WTC11 (cell line): ENCODE measurements at regions not wholly inside any gene's neighbourhood (a gene's known extent, or its start where the extent isn't known, plus 50 kb on each side); places are given as distances from the start of the nearest gene placed in this dataset.

Experiments
- CBFB ChIP-seq: sonication (generic); formaldehyde crosslinking; IDR thresholded peaks from 2 replicates; pipeline ENCODE4 v1.8.1; 2022; ENCODE audit warnings: mild to moderate bottlenecking, low read depth, missing genetic modification reagents
- CDX4 ChIP-seq: fragments of 250-450 bp; sonication (Bioruptor Pico); IDR thresholded peaks from 2 replicates; pipeline ENCODE4 v1.9.0; 2021; ENCODE audit warnings: moderate library complexity, mild to moderate bottlenecking, inconsistent platforms, borderline replicate concordance
- CTCF ChIP-seq: fragments of 200-600 bp; IDR thresholded peaks from 2 replicates; pipeline ENCODE4 v1.8.0; 2022; ENCODE audit warnings: antibody characterized with exemption
- FOXJ3 ChIP-seq: sonication (generic); formaldehyde crosslinking; IDR thresholded peaks from 2 replicates; pipeline ENCODE4 v1.9.0; 2021; ENCODE audit warnings: missing genetic modification reagents, mild to moderate bottlenecking, borderline replicate concordance
- FOXK1 ChIP-seq: sonication (generic); formaldehyde crosslinking; IDR thresholded peaks from 2 replicates; pipeline ENCODE4 v1.8.0; 2022; ENCODE audit warnings: mild to moderate bottlenecking, moderate library complexity, missing genetic modification reagents
- GRHL2 ChIP-seq: fragments of 250-450 bp; sonication (Bioruptor Pico); IDR thresholded peaks from 2 replicates; pipeline ENCODE4 v1.8.0; 2022; ENCODE audit warnings: mild to moderate bottlenecking, moderate library complexity; ENCODE audit not compliant: insufficient replicate concordance, severe bottlenecking
- MYBL2 ChIP-seq: sonication (generic); formaldehyde crosslinking; IDR thresholded peaks from 2 replicates; pipeline ENCODE4 v1.8.1; 2023; ENCODE audit warnings: mild to moderate bottlenecking, moderate library complexity, missing genetic modification reagents
- NR2C2 ChIP-seq: sonication (generic); formaldehyde crosslinking; IDR thresholded peaks from 2 replicates; pipeline ENCODE4 v1.8.0; 2022; ENCODE audit warnings: mild to moderate bottlenecking, missing genetic modification reagents
- STAT6 ChIP-seq: sonication (generic); formaldehyde crosslinking; conservative IDR thresholded peaks from 2 replicates; pipeline ENCODE4 v1.8.1; 2023; ENCODE audit warnings: mild to moderate bottlenecking, low read depth, missing genetic modification reagents, moderate library complexity
- TEAD4 ChIP-seq: sonication (generic); formaldehyde crosslinking; IDR thresholded peaks from 2 replicates; pipeline ENCODE4 v1.8.0; 2022; ENCODE audit warnings: mild to moderate bottlenecking, missing genetic modification reagents
- ZNF138 ChIP-seq: sonication (generic); formaldehyde crosslinking; conservative IDR thresholded peaks from 2 replicates; pipeline ENCODE4 v1.8.1; 2022; ENCODE audit warnings: mild to moderate bottlenecking, moderate library complexity, missing genetic modification reagents
- ZNF671 ChIP-seq: fragments of 250-450 bp; sonication (Bioruptor Pico); IDR thresholded peaks from 2 replicates; pipeline ENCODE4 v1.8.0; 2021; ENCODE audit warnings: mild to moderate bottlenecking

- no peak for TF ChIP-seq GRHL2 (CRISPR knock-in tag)
- TF ChIP-seq MYBL2: no peak
- TF ChIP-seq NR2C2 (CRISPR knock-in tag): no peak
- no peak for TF ChIP-seq ZNF671 (CRISPR knock-in tag)
- TF ChIP-seq CBFB (CRISPR knock-in tag): no peak
- TF ChIP-seq CTCF: no peak
- TF ChIP-seq TEAD4 (CRISPR knock-in tag): no peak
- no peak for TF ChIP-seq CDX4 (CRISPR knock-in tag)
- no peak for TF ChIP-seq FOXK1 (CRISPR knock-in tag)
- no peak for TF ChIP-seq STAT6
- TF ChIP-seq FOXJ3 (CRISPR knock-in tag): no peak
- TF ChIP-seq ZNF138: no peak
Measured at GRCh38 chr9:89946741-89947140, 341.9 kb downstream of the GADD45G start.
